ENCODE measurements at regions not wholly inside any gene's neighbourhood (a gene's known extent, or its start where the extent isn't known, plus 50 kb on each side); places are given as distances from the start of the nearest gene placed in this dataset.

DNA sequence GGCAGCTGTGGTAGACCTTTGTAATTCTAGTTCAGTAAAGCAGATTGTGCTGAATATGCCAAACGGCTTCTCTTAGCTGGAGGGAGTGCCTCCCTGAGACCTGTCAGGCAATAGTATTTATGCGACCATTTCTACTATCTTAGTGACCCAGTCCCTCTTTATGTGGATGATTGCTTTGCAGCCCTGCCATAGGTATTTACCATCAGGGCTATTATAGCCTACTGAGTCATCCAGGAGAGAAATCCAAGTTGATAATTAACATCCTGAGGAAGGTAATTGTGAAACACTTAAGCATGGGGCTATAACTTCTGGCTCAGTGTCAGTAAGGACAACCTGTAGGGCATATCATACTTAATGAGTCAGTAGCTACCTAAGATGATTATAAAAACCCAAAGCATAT is 103.9 kb upstream of the MAOA start:
- TF ChIP-seq, protein P1, sequence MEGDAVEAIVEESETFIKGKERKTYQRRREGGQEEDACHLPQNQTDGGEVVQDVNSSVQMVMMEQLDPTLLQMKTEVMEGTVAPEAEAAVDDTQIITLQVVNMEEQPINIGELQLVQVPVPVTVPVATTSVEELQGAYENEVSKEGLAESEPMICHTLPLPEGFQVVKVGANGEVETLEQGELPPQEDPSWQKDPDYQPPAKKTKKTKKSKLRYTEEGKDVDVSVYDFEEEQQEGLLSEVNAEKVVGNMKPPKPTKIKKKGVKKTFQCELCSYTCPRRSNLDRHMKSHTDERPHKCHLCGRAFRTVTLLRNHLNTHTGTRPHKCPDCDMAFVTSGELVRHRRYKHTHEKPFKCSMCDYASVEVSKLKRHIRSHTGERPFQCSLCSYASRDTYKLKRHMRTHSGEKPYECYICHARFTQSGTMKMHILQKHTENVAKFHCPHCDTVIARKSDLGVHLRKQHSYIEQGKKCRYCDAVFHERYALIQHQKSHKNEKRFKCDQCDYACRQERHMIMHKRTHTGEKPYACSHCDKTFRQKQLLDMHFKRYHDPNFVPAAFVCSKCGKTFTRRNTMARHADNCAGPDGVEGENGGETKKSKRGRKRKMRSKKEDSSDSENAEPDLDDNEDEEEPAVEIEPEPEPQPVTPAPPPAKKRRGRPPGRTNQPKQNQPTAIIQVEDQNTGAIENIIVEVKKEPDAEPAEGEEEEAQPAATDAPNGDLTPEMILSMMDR (IDR thresholded peaks at IDR 0.05), result no peak
- no peak for DNase-seq (ENCODE audit: low spot score in 2 of 2)
- Histone ChIP-seq H3K27me3 (no peaks in the 10 kb centered on the region), H3K9me3 (no peaks in the 10 kb centered on the region), H3K4me3 (no peak overlapping the region), H3K36me3 (no peaks in the 10 kb centered on the region), H3K4me1 (no peaks in the 10 kb centered on the region), H3K27ac (peak overlapping the region in 1 of 2 donors; percentile 11)
- intact Hi-C loops (cut with DNase I), result no loop called here

DNA sequence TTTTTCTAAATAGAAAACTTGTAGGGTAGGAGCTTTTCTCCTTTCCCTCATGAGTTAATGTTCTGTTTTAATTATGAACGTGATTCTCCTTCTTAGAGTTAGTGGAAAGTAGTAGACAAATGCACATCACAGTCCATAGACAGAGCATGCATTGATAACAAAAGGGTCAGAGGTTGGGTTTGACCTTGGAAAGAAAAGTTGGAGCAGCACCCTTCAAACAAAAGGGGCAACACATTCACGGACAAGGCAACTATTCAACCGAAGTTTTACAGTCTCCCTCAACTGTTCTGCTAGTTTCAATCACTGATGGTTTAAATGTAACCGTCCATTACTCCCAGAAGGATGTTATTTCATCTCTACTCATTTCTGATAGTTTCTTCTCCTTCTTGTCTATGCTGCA is 103.4 kb upstream of the MAOA start:
- H3K27ac ChIP-seq, result no peak overlapping the region
- H3K27me3 ChIP-seq, result no peaks in the 10 kb centered on the region
- no peaks in the 10 kb centered on the region for H3K4me1 ChIP-seq
- no peaks in the 10 kb centered on the region for H3K9me3 ChIP-seq
- intact Hi-C loops (cut with DNase I), result no loop called here
- H3K4me3 ChIP-seq, result no peak overlapping the region
- DNase-seq (ENCODE audit: low spot score in 2 of 2), result no peak
- no peaks in the 10 kb centered on the region for H3K36me3 ChIP-seq
- TF ChIP-seq, protein P1 (IDR thresholded peaks at IDR 0.05), result no peak

DNA sequence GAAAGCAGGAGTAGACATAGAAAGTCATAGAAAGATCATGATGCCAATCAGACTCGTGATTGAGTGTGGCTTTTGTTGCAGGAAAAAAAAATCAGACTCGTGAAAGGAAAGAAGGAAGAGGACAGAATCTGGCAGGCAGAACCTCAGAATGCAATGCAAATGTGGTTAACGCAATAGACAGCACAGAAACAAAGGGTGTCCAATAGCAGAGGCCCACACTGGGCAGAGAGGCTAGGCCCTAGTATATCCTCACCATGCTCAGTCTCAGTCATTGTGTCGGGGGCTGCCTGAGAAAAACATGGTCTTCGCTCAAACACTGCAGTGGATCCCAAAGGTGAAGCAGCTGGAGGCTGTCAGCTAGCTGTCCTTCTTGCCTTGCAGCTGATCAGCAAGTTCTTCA is 102.8 kb upstream of the MAOA start:
- no peaks in the 10 kb centered on the region for H3K4me1 ChIP-seq
- no peaks in the 10 kb centered on the region for H3K36me3 ChIP-seq
- TF ChIP-seq, protein P1 (IDR thresholded peaks at IDR 0.05), result no peak
- no peak overlapping the region for H3K4me3 ChIP-seq
- H3K27ac ChIP-seq, result no peak overlapping the region
- H3K27me3 ChIP-seq, result no peaks in the 10 kb centered on the region
- no peaks in the 10 kb centered on the region for H3K9me3 ChIP-seq
- no peak for DNase-seq (ENCODE audit: low spot score in 2 of 2)
- intact Hi-C loops (cut with DNase I), result no loop called here

- Histone ChIP-seq H3K9me3 (no peaks in the 10 kb centered on the region), H3K4me3 (no peak overlapping the region), H3K36me3 (no peaks in the 10 kb centered on the region), H3K4me1 (no peaks in the 10 kb centered on the region), H3K27me3 (no peaks in the 10 kb centered on the region), H3K27ac (no peak overlapping the region)
- TF ChIP-seq, protein P1 (IDR thresholded peaks at IDR 0.05), result no peak
- intact Hi-C loops (cut with DNase I), result loop anchor here (5.0 kb wide), 1 partner anchor 1774 kb away; no protein-coding TSS in a partner anchor
- no peak for DNase-seq (ENCODE audit: low spot score in 2 of 2)
These were observed 99.9 kb upstream of the MAOA start for GRCh38 chrX:43556207-43556606.

DNA sequence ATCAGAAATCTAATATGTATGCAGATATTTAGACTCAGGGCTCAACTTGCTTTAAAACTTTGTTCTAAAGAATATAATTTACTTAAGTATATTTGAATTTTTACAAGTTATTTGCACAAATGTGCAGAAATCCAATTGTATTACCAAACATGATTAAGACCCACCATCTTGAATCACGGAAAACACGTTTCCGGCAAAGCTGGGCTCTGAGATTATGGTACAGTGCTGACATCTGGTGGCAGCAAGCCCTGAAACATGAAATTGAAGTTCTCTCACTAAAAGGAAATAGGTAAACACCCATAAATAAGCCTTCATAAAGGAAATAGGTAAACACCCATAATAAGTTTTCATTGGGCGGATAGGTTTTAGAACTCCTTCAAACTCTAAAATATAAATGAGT is 98.3 kb upstream of the MAOA start:
- H3K9me3 ChIP-seq, result no peaks in the 10 kb centered on the region
- H3K4me1 ChIP-seq, result no peaks in the 10 kb centered on the region
- no peaks in the 10 kb centered on the region for H3K36me3 ChIP-seq
- DNase-seq (ENCODE audit: low spot score in 2 of 2), result peak in 1 of 2 donors; percentile 79
- intact Hi-C loops (cut with DNase I), result loop anchor here (5.0 kb wide), 1 partner anchor 1775 kb away; no protein-coding TSS in a partner anchor
- H3K27ac ChIP-seq, result no peak overlapping the region
- TF ChIP-seq, protein P1 (IDR thresholded peaks at IDR 0.05), result peak; percentile 25 to 66 (median 45)
- H3K27me3 ChIP-seq, result no peaks in the 10 kb centered on the region
- no peak overlapping the region for H3K4me3 ChIP-seq

GRCh38 chrX:43559644-43560043 is 96.5 kb upstream of the MAOA start:
- DNase-seq (ENCODE audit: low spot score in 2 of 2), result peak in 1 of 2 donors; percentile 68
- intact Hi-C loops (cut with DNase I), result loop anchor here (1.0 to 5.0 kb wide), 2 partner anchors 191 to 1777 kb away; no protein-coding TSS in a partner anchor
- no peaks in the 10 kb centered on the region for H3K36me3 ChIP-seq
- H3K27ac ChIP-seq, result no peak overlapping the region
- TF ChIP-seq, protein P1 (IDR thresholded peaks at IDR 0.05), result peak; percentile 38 to 61 (median 44)
- H3K27me3 ChIP-seq, result no peaks in the 10 kb centered on the region
- no peak overlapping the region for H3K4me3 ChIP-seq
- H3K4me1 ChIP-seq, result no peaks in the 10 kb centered on the region
- no peaks in the 10 kb centered on the region for H3K9me3 ChIP-seq

All from ascending aorta (tissue), 2 donors.